ENCODE measurements at regions not wholly inside any gene's neighbourhood (a gene's known extent, or its start where the extent isn't known, plus 50 kb on each side); places are given as distances from the start of the nearest gene placed in this dataset.

- Histone ChIP-seq H3K4me3 (no peak overlapping the region), H3K4me1 (no peaks in the 10 kb centered on the region), H3K27me3 (ENCODE audit: low read depth) (no peaks in the 10 kb centered on the region), H3K27ac (no peak overlapping the region), H3K36me3 (no peaks in the 10 kb centered on the region), H3K9me3 (peaks cover 8% of the 10 kb centered on the region)
- intact Hi-C loops (cut with DNase I) = no loop called here
- no peak for ATAC-seq
- no peak for DNase-seq
- no peak for TF ChIP-seq CTCF (IDR thresholded peaks at IDR 0.05)
These were observed 418.1 kb upstream of the DCC start for GRCh38 chr18:51921862-51922261.

DNA sequence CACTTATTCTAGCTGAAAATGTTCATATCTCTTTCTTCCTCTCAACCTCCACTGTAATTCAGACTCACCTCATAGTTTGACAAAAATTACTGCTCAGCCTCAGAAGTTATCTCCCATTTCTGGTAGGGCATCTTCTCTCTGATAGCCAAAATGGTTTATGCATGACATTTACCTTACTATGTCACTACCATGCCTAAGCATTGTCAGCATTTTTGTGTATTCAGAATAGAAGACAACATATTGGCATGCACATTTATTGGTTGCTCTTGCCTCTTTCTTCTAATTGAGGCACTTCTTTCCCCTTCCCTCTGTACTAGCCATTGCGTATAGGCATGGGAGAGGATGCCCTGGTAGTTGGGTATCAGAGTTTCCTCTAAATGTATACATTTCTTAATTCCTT, 406.1 kb upstream of the DCC start:
- DNase-seq (no peak), ATAC-seq (no peak)
- intact Hi-C loops (cut with DNase I) = no loop called here
- Histone ChIP-seq H3K4me1 (no peaks in the 10 kb centered on the region), H3K9me3 (peaks cover 6% of the 10 kb centered on the region), H3K36me3 (no peaks in the 10 kb centered on the region), H3K4me3 (no peak overlapping the region), H3K27me3 (ENCODE audit: low read depth) (no peaks in the 10 kb centered on the region), H3K27ac (no peak overlapping the region)
- no peak for TF ChIP-seq CTCF (IDR thresholded peaks at IDR 0.05)

- Histone ChIP-seq H3K36me3 (no peaks in the 10 kb centered on the region), H3K27ac (no peak overlapping the region), H3K4me1 (no peaks in the 10 kb centered on the region), H3K9me3 (no peaks in the 10 kb centered on the region), H3K27me3 (ENCODE audit: low read depth) (no peaks in the 10 kb centered on the region), H3K4me3 (no peak overlapping the region)
- no peak for TF ChIP-seq CTCF (IDR thresholded peaks at IDR 0.05)
- intact Hi-C loops (cut with DNase I) = no loop called here
- no peak for DNase-seq
- ATAC-seq = no peak
These were observed 403.9 kb upstream of the DCC start for GRCh38 chr18:51936115-51936514.

DNA sequence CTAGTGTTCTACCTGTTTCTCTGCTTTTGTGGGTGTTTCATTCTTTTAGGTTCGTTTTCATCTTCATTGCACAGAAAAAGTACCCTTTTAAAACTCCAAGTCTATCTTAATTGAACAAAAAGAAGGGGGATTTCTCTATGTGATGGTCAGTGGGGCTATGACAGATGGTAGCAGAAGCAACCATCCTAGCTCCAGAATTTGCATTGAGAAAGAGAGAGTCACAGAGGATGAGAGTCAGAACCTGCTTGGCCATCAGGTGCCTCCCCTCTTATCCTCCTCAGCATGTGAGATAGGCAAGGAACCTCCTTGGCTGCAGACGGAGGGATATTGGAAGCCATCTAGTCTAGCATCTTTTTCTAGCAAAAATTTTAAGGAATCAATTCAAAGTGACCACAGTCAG, 398.0 kb upstream of the DCC start:
- intact Hi-C loops (cut with DNase I) = no loop called here
- no peak overlapping the region for H3K4me3 ChIP-seq
- no peaks in the 10 kb centered on the region for H3K36me3 ChIP-seq
- H3K27ac ChIP-seq = no peak overlapping the region
- TF ChIP-seq CTCF (IDR thresholded peaks at IDR 0.05) = no peak
- no peak for ATAC-seq
- no peaks in the 10 kb centered on the region for H3K27me3 ChIP-seq (ENCODE audit: low read depth)
- no peaks in the 10 kb centered on the region for H3K4me1 ChIP-seq
- no peaks in the 10 kb centered on the region for H3K9me3 ChIP-seq
- DNase-seq = no peak

DNA sequence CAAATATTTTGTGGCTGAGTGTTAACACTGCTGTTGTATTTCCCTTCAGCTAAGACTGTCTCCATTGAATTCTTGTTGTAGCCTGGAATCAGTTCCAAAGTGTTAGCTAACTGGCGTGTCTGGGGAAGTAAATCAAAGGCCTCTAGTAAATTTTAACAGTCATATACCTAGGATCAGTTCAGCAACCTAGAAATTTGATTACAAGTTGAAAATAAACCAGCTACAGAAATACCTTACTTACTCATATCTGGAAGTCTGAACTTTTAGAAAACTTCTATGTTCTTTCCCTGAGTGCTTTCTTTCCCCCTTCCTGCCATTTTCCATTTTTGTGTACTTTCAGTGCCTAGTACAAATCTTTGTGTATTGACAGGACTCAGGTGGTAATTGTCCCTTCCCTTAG, 396.7 kb upstream of the DCC start:
- no peak for ATAC-seq
- TF ChIP-seq CTCF (IDR thresholded peaks at IDR 0.05) = no peak
- no peaks in the 10 kb centered on the region for H3K9me3 ChIP-seq
- H3K4me3 ChIP-seq = no peak overlapping the region
- no peak for DNase-seq
- H3K36me3 ChIP-seq = no peaks in the 10 kb centered on the region
- no peaks in the 10 kb centered on the region for H3K4me1 ChIP-seq
- intact Hi-C loops (cut with DNase I) = no loop called here
- no peaks in the 10 kb centered on the region for H3K27me3 ChIP-seq (ENCODE audit: low read depth)
- no peak overlapping the region for H3K27ac ChIP-seq

GRCh38 chr18:51946946-51947345, 393.1 kb upstream of the DCC start:
- DNase-seq (no peak), ATAC-seq (no peak)
- Histone ChIP-seq H3K4me1 (no peaks in the 10 kb centered on the region), H3K9me3 (no peaks in the 10 kb centered on the region), H3K36me3 (no peaks in the 10 kb centered on the region), H3K27me3 (ENCODE audit: low read depth) (no peaks in the 10 kb centered on the region), H3K4me3 (no peak overlapping the region), H3K27ac (no peak overlapping the region)
- TF ChIP-seq CTCF (IDR thresholded peaks at IDR 0.05) = no peak
- intact Hi-C loops (cut with DNase I) = no loop called here

Data from lower lobe of right lung (tissue), 2 donors.